Endothelial cell of umbilical vein (primary cell): ENCODE measurements at regions not wholly inside any gene's neighbourhood (a gene's known extent, or its start where the extent isn't known, plus 50 kb on each side); places are given as distances from the start of the nearest gene placed in this dataset.

Source experiments
- POLR2A ChIP-seq: IDR thresholded peaks from 2 replicates; pipeline ENCODE4 v1.6.1; 2012; ENCODE audit warnings: low read depth, mild to moderate bottlenecking, control low read depth, low read length
- TF ChIP-seq, protein P1 (sequence below), 2 donors: IDR thresholded peaks; 1 replicate in 1 of 2; 2 replicates in 1 of 2; pipeline ENCODE4 v1.5.1; 2011; ENCODE audit warnings: low read length in 2 of 2, mild to moderate bottlenecking in 2 of 2, moderate library complexity in 2 of 2, control low read depth in 1 of 2, inconsistent platforms in 1 of 2, low read depth in 1 of 2; ENCODE audit not compliant: insufficient read depth in 1 of 2; ENCODE audit errors: extremely low read depth in 1 of 2

DNA sequence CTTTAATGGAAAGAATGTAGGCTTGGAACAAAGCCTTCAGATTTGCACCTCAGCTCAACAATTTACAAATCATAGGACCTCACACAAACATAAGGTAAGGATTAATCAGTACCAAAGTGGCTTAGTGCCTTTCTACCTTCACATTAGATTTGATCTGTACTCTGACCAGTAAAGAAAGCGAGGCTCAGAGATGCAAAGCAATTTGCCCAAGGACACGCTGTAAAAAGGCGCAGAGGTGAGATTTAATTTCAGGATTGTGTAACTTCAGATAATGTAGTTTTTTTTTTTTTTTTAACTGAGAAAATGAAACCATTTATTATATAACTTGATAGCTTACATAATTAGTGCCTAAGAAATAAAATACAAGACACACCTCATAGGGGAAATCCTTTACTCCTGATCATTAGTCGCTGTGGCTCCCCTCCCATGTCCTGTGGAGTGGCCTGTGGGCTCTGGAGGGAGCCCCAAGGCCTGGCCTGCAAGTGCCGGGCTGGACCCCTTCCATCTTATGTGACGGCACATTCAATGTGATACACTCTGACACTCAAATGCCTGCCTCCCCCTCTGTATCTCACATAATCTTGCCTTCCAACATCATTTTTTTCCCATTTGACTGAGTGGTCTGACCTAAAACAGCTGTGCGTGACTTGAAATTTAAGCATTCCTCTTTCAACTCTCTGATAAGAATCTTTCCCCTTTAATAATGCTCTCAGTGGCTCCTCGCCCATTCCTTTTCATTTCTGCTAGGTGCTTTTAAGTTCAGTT is 426.5 kb upstream of the DAB1 start:
- TF ChIP-seq, protein P1, sequence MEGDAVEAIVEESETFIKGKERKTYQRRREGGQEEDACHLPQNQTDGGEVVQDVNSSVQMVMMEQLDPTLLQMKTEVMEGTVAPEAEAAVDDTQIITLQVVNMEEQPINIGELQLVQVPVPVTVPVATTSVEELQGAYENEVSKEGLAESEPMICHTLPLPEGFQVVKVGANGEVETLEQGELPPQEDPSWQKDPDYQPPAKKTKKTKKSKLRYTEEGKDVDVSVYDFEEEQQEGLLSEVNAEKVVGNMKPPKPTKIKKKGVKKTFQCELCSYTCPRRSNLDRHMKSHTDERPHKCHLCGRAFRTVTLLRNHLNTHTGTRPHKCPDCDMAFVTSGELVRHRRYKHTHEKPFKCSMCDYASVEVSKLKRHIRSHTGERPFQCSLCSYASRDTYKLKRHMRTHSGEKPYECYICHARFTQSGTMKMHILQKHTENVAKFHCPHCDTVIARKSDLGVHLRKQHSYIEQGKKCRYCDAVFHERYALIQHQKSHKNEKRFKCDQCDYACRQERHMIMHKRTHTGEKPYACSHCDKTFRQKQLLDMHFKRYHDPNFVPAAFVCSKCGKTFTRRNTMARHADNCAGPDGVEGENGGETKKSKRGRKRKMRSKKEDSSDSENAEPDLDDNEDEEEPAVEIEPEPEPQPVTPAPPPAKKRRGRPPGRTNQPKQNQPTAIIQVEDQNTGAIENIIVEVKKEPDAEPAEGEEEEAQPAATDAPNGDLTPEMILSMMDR (IDR thresholded peaks at IDR 0.05; ENCODE audit: extremely low read depth in 1 of 2, insufficient read depth in 1 of 2, low read depth in 1 of 2, low read length in 2 of 2) = no peak
- TF ChIP-seq POLR2A = no peak
